GM12873 (cell line): ENCODE measurements at regions not wholly inside any gene's neighbourhood (a gene's known extent, or its start where the extent isn't known, plus 50 kb on each side); places are given as distances from the start of the nearest gene placed in this dataset.

ENCODE experiments used
- TF ChIP-seq, protein P1 (sequence below): IDR thresholded peaks from 2 replicates; pipeline ENCODE4 v1.5.1; 2012; ENCODE audit warnings: low read depth, mild to moderate bottlenecking, moderate library complexity, low read length, control low read depth; ENCODE audit not compliant: insufficient read depth; ENCODE audit errors: missing control alignments

GRCh38 chr18:57925706-57926105 lies 118.3 kb upstream of the NEDD4L start:
- TF ChIP-seq, protein P1, sequence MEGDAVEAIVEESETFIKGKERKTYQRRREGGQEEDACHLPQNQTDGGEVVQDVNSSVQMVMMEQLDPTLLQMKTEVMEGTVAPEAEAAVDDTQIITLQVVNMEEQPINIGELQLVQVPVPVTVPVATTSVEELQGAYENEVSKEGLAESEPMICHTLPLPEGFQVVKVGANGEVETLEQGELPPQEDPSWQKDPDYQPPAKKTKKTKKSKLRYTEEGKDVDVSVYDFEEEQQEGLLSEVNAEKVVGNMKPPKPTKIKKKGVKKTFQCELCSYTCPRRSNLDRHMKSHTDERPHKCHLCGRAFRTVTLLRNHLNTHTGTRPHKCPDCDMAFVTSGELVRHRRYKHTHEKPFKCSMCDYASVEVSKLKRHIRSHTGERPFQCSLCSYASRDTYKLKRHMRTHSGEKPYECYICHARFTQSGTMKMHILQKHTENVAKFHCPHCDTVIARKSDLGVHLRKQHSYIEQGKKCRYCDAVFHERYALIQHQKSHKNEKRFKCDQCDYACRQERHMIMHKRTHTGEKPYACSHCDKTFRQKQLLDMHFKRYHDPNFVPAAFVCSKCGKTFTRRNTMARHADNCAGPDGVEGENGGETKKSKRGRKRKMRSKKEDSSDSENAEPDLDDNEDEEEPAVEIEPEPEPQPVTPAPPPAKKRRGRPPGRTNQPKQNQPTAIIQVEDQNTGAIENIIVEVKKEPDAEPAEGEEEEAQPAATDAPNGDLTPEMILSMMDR = no peak

DNA sequence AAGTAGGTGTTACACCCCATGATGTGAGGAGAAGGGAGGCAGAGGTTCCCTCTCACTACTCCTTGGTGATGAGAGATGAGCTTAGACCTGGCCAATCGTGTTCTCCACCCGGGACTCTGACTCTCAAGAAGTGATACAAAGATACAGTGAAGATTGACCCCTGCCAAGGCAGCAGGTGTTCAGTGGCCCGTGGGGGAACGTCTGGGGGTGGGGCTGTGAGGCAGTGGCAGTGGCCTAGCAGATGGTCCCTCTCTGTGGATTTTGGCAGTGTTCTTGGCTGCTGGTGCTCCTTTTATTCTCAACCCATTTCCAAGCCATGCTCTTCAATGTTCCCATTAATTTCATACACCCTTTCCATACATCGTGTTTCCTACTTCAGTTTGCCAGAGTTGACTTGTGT lies 120.4 kb upstream of the NEDD4L start:
- TF ChIP-seq, protein P1 = no peak

GRCh38 chr18:57922885-57923284 lies 119.8 kb upstream of the ATP8B1 start:
- TF ChIP-seq, protein P1 = no peak

DNA sequence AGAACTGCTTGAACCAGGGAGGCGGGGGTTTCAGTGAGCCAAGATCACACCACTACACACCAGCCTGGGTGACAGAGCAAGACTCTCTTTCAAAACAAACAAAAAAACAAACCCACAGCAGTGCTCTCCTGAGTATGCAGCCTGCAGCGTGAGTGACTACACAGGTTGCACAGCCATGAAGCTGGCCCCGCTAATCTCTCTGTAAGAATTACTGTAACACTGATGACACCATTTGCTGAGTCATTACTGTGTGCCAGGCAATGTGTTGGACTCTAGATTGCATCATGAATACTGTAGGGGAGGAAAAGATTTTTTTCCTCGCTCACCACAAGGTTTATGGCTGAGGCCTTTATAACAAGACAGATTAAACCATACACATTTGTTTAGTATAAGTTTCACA lies 118.6 kb upstream of the ATP8B1 start:
- TF ChIP-seq, protein P1 = no peak

DNA sequence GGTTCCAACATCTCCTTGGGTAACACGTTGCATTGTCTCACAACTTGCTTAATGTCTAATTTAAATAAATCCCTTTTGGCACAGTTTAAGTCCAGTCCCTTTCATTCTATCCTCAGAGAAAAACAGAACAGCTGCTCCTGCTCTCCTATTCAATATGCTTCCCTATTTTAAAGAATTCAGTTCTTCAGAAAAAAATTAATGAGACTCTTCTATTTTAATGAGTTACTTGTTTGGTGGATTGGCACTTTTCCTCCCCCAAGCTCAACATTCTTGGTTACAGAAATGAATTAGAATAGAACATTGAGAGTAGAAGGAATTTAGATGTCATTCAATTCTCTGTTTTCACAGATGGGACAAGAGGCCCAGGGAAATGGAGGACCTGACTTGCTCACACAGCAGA lies 116.9 kb upstream of the ATP8B1 start:
- TF ChIP-seq, protein P1 = no peak

- TF ChIP-seq, protein P1 = no peak
Measured at GRCh38 chr18:57918601-57919000, 115.5 kb upstream of the ATP8B1 start.

- TF ChIP-seq, protein P1 = no peak
Measured at GRCh38 chr18:57916684-57917083, 113.6 kb upstream of the ATP8B1 start.
